ENCODE measurements at regions not wholly inside any gene's neighbourhood (a gene's known extent, or its start where the extent isn't known, plus 50 kb on each side); places are given as distances from the start of the nearest gene placed in this dataset.
"Not testable (repeated sequence)": the region's sequence is repeated elsewhere in the genome, so short reads cannot be mapped to it uniquely, and the experiment has no call there.

GRCh38 chr3:40891186-40891585 is 308.1 kb upstream of the CTNNB1 start:
- no peak for DNase-seq (ENCODE audit: low read depth)
- H3K4me3 ChIP-seq (ENCODE audit: control insufficient read depth, low read depth, low read length) = no peak overlapping the region
- TF ChIP-seq CTCF (conservative IDR thresholded peaks at IDR 0.05; ENCODE audit: control insufficient read depth, insufficient read depth, low read depth, low read length) = no peak

GRCh38 chr3:40895109-40895508 is 304.2 kb upstream of the CTNNB1 start:
- no peak overlapping the region for H3K4me3 ChIP-seq (ENCODE audit: control insufficient read depth, low read depth, low read length)
- no peak for DNase-seq (ENCODE audit: low read depth)
- no peak for TF ChIP-seq CTCF (conservative IDR thresholded peaks at IDR 0.05; ENCODE audit: control insufficient read depth, insufficient read depth, low read depth, low read length)

- TF ChIP-seq CTCF (conservative IDR thresholded peaks at IDR 0.05; ENCODE audit: control insufficient read depth, insufficient read depth, low read depth, low read length) = no peak
- peak; percentile 61 for DNase-seq (ENCODE audit: low read depth)
- no peak overlapping the region for H3K4me3 ChIP-seq (ENCODE audit: control insufficient read depth, low read depth, low read length)
These were observed 300.0 kb upstream of the CTNNB1 start for GRCh38 chr3:40899286-40899712.

GRCh38 chr3:40901298-40901697 is 298.0 kb upstream of the CTNNB1 start:
- no peak overlapping the region for H3K4me3 ChIP-seq (ENCODE audit: control insufficient read depth, low read depth, low read length)
- no peak for DNase-seq (ENCODE audit: low read depth)
- no peak for TF ChIP-seq CTCF (conservative IDR thresholded peaks at IDR 0.05; ENCODE audit: control insufficient read depth, insufficient read depth, low read depth, low read length)

- no peak overlapping the region for H3K4me3 ChIP-seq (ENCODE audit: control insufficient read depth, low read depth, low read length)
- TF ChIP-seq CTCF (conservative IDR thresholded peaks at IDR 0.05; ENCODE audit: control insufficient read depth, insufficient read depth, low read depth, low read length) = no peak
- no peak for DNase-seq (ENCODE audit: low read depth)
These were observed 297.5 kb upstream of the CTNNB1 start for GRCh38 chr3:40901796-40902195.

GRCh38 chr3:40907907-40908465 is 291.3 kb upstream of the CTNNB1 start:
- H3K4me3 ChIP-seq (ENCODE audit: control insufficient read depth, low read depth, low read length); DNase-seq (ENCODE audit: low read depth): not testable (repeated sequence)

- no peak for TF ChIP-seq CTCF (conservative IDR thresholded peaks at IDR 0.05; ENCODE audit: control insufficient read depth, insufficient read depth, low read depth, low read length)
- no peak for DNase-seq (ENCODE audit: low read depth)
- no peak overlapping the region for H3K4me3 ChIP-seq (ENCODE audit: control insufficient read depth, low read depth, low read length)
These were observed 290.7 kb upstream of the CTNNB1 start for GRCh38 chr3:40908612-40909011.

All from fibroblast of mammary gland (primary cell).